Nephron progenitor cell (in vitro differentiated cells): ENCODE measurements at regions not wholly inside any gene's neighbourhood (a gene's known extent, or its start where the extent isn't known, plus 50 kb on each side); places are given as distances from the start of the nearest gene placed in this dataset.

ENCODE experiments used
- DNase-seq: peaks from one replicate; pipeline ENCODE4 v3.0.0; 2021
- H3K27ac Mint-ChIP-seq: 2 replicates; pipeline ENCODE4 v1.8.0; 2021; ENCODE audit warnings: mild to moderate bottlenecking, moderate library complexity, mixed read lengths
- H3K27me3 Mint-ChIP-seq: 2 replicates; pipeline ENCODE4 v1.8.0; 2021; ENCODE audit warnings: mild to moderate bottlenecking, low read depth, mixed read lengths; ENCODE audit not compliant: poor library complexity
- H3K36me3 Mint-ChIP-seq: 2 replicates; pipeline ENCODE4 v1.8.0; 2021; ENCODE audit warnings: low read depth, mixed read lengths
- H3K4me1 Mint-ChIP-seq: 2 replicates; pipeline ENCODE4 v1.8.0; 2021; ENCODE audit warnings: mixed read lengths
- H3K4me3 Mint-ChIP-seq: 2 replicates; pipeline ENCODE4 v1.8.0; 2021; ENCODE audit warnings: mild to moderate bottlenecking, moderate library complexity, mixed read lengths
- H3K9me3 Mint-ChIP-seq: 2 replicates; pipeline ENCODE4 v1.8.0; 2021; ENCODE audit warnings: mild to moderate bottlenecking, moderate library complexity, mixed read lengths
- TF ChIP-seq, protein P1 (sequence below): fragments of 200-600 bp; sonication (generic); IDR thresholded peaks from 2 replicates; pipeline ENCODE4 v1.5.0; 2021; ENCODE audit warnings: antibody characterized with exemption

- Mint-ChIP-seq H3K27me3 (no peaks in the 10 kb centered on the region), H3K36me3 (no peaks in the 10 kb centered on the region), H3K4me3 (no peak overlapping the region), H3K9me3 (peaks cover 6% of the 10 kb centered on the region), H3K4me1 (no peaks in the 10 kb centered on the region), H3K27ac (no peak overlapping the region)
- TF ChIP-seq, protein P1, sequence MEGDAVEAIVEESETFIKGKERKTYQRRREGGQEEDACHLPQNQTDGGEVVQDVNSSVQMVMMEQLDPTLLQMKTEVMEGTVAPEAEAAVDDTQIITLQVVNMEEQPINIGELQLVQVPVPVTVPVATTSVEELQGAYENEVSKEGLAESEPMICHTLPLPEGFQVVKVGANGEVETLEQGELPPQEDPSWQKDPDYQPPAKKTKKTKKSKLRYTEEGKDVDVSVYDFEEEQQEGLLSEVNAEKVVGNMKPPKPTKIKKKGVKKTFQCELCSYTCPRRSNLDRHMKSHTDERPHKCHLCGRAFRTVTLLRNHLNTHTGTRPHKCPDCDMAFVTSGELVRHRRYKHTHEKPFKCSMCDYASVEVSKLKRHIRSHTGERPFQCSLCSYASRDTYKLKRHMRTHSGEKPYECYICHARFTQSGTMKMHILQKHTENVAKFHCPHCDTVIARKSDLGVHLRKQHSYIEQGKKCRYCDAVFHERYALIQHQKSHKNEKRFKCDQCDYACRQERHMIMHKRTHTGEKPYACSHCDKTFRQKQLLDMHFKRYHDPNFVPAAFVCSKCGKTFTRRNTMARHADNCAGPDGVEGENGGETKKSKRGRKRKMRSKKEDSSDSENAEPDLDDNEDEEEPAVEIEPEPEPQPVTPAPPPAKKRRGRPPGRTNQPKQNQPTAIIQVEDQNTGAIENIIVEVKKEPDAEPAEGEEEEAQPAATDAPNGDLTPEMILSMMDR = no peak
- no peak for DNase-seq
Measured at GRCh38 chr21:14753069-14753465, 207.0 kb upstream of the SAMSN1 start.

DNA sequence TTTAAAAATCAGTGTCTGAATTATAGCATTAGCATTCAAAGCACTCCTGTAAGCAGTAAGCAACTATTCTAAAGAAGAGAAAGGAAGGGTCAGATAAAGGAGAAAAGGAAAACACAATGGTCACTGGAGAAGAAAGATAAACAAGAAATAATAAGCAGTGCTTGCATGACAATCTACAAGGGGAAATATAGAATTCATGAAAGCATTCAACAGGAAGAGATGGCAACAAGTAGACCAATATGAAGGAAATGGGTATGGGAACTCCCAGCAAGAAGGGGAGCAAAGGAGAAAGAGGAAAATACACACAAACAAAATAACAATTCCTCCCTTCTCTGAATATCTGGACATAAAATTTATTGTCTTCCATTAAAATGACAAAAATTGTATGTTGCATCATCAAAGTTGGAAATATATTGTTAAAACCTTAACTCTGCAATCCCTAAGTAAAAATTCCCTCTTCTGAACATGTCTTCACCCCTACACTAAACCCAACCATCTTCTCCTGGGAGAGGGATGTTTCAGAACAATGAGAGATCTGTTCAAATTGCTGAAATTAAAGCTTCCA lies 206.3 kb upstream of the SAMSN1 start:
- no peaks in the 10 kb centered on the region for H3K36me3 Mint-ChIP-seq
- H3K9me3 Mint-ChIP-seq = peaks cover 6% of the 10 kb centered on the region
- DNase-seq = no peak
- no peak overlapping the region for H3K27ac Mint-ChIP-seq
- H3K4me3 Mint-ChIP-seq = no peak overlapping the region
- H3K27me3 Mint-ChIP-seq = no peaks in the 10 kb centered on the region
- TF ChIP-seq, protein P1 = no peak
- H3K4me1 Mint-ChIP-seq = no peaks in the 10 kb centered on the region

DNA sequence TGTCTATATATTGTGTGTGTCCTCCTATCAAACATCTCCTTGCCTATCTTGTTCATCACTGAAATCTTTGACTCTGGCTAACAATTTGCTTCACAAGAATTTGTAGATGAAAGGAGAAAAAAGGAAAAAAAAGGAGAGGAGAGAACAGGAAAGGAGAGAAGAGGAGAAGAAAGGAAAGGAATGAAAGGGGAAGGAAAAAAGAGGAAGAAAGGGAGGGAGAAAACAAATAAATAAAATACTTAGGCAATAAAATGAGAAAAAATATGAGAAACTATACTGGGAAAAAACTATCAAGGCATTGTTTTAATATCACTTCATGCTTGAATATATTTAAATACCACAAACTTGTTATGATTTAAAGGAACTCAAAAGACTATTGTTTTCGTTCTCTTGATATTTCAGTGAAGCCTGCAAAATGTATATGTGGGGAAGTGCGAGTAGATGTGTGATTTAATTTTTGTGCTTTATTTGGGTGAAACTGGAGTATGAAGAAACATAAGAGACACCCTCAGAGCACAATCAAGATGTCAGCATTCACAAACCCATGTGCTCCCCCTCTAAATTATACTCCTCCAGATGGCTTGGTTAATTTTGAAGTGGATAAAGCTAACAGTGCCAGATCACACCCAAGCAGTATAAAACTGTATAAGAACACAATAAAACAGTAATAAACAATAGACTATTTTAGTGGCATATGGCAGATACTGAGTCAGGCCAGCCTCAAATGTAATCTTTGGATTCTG lies 205.7 kb upstream of the SAMSN1 start:
- H3K27ac Mint-ChIP-seq = no peak overlapping the region
- DNase-seq = no peak
- H3K9me3 Mint-ChIP-seq = peaks cover 6% of the 10 kb centered on the region
- H3K4me3 Mint-ChIP-seq = no peak overlapping the region
- no peaks in the 10 kb centered on the region for H3K4me1 Mint-ChIP-seq
- TF ChIP-seq, protein P1 = no peak
- H3K36me3 Mint-ChIP-seq = no peaks in the 10 kb centered on the region
- H3K27me3 Mint-ChIP-seq = no peaks in the 10 kb centered on the region

DNA sequence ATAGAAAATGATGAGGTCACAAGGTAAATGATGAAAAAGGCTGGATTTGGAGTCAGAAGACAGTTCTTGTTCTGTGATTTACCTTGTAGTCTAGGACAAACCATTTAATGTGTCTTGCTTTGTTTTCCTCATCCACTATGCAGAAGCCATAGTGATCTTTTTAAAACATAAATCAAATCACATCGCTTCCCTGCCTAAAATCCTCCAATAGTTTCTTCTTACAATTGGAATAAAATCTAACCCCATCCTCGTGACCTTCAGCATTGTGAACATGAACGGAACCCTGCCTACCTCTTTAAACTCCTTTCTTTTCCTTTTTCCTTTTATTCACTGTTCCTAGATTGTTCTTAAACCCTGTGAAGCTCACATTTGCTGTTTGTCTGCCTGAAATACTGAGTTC lies 204.9 kb upstream of the SAMSN1 start:
- Mint-ChIP-seq H3K9me3 (peaks cover 6% of the 10 kb centered on the region), H3K4me3 (no peak overlapping the region), H3K36me3 (no peaks in the 10 kb centered on the region), H3K27ac (no peak overlapping the region), H3K4me1 (no peaks in the 10 kb centered on the region), H3K27me3 (no peaks in the 10 kb centered on the region)
- TF ChIP-seq, protein P1 = no peak
- no peak for DNase-seq

DNA sequence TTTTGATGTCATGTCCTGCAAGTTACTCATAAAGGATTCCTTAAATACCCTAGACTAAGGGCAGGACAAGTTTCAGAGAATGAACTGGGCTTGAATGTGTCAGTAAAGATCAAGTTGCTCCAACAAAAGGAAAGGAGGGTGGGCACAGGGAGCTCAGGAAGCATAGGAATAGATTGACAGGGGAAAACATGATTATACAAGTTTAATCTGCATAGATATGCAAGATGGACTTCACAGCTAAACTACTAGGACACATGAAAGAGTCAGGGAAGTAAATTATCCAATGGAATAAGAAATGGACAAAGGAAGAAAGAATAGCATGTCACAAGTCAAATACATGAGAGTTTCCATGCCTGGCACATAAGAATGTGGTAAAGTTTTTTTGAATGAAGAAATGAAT lies 203.9 kb upstream of the SAMSN1 start:
- DNase-seq = no peak
- H3K4me1 Mint-ChIP-seq = no peaks in the 10 kb centered on the region
- H3K4me3 Mint-ChIP-seq = no peak overlapping the region

More for the DNA sequence above, 203.9 kb upstream of the SAMSN1 start:
- Mint-ChIP-seq H3K27ac (no peak overlapping the region), H3K27me3 (no peaks in the 10 kb centered on the region), H3K9me3 (peaks cover 6% of the 10 kb centered on the region), H3K36me3 (no peaks in the 10 kb centered on the region)
- TF ChIP-seq, protein P1 = no peak
